DND-41 (cell line): ENCODE measurements at regions not wholly inside any gene's neighbourhood (a gene's known extent, or its start where the extent isn't known, plus 50 kb on each side); places are given as distances from the start of the nearest gene placed in this dataset.

ENCODE experiments used
- ATAC-seq: fragments of 200-7000 bp; cut with Tn5 transposase; 3 replicates; pipeline ENCODE4 v1.9.1; 2021; ENCODE audit warnings: low read depth; ENCODE audit not compliant: insufficient read depth
- DNase-seq: peaks from one replicate; pipeline ENCODE4 v3.0.0-alpha.2; 2020
- H2AFZ ChIP-seq: 2 replicates; pipeline ENCODE4 v1.6.0; 2012; ENCODE audit warnings: low read depth, low read length
- H3K27ac ChIP-seq: 2 replicates; pipeline ENCODE4 v1.5.1; 2012; ENCODE audit warnings: low read length, inconsistent platforms
- H3K27me3 ChIP-seq: fragments of 200-600 bp; sonication (generic); 2 replicates; pipeline ENCODE4 v1.6.0; 2012; ENCODE audit warnings: low read length, mild to moderate bottlenecking, inconsistent platforms; ENCODE audit not compliant: insufficient read depth, poor library complexity
- H3K36me3 ChIP-seq: 2 replicates; pipeline ENCODE4 v1.5.1; 2012; ENCODE audit warnings: low read length, inconsistent platforms; ENCODE audit not compliant: insufficient read depth
- H3K4me1 ChIP-seq: 2 replicates; pipeline ENCODE4 v1.5.1; 2012; ENCODE audit warnings: mild to moderate bottlenecking, low read length; ENCODE audit not compliant: insufficient read depth
- H3K4me2 ChIP-seq: 2 replicates; pipeline ENCODE4 v1.6.0; 2012; ENCODE audit warnings: mild to moderate bottlenecking, moderate library complexity, low read length, inconsistent platforms; ENCODE audit not compliant: insufficient read depth
- H3K4me3 ChIP-seq, 2 experiments: fragments of 200-600 bp in 1 of 2; shearing (Covaris generic) in 1 of 2; 2 replicates each; pipeline ENCODE4 v1.5.1; 2012 to 2016; ENCODE audit warnings: inconsistent platforms in 2 of 2, low read length in 2 of 2, mild to moderate bottlenecking in 2 of 2, low read depth in 1 of 2, moderate library complexity in 1 of 2
- H3K79me2 ChIP-seq: 2 replicates; pipeline ENCODE4 v1.6.0; 2012; ENCODE audit warnings: low read length, inconsistent platforms; ENCODE audit not compliant: insufficient read depth
- H3K9ac ChIP-seq: 2 replicates; pipeline ENCODE4 v1.6.0; 2012; ENCODE audit warnings: low read depth, mild to moderate bottlenecking, inconsistent platforms, low read length, moderate library complexity
- H3K9me3 ChIP-seq: 2 replicates; pipeline ENCODE4 v1.5.1; 2012; ENCODE audit warnings: low read length, moderate library complexity, mild to moderate bottlenecking, inconsistent platforms; ENCODE audit not compliant: insufficient read depth, severe bottlenecking
- H4K20me1 ChIP-seq: 2 replicates; pipeline ENCODE4 v1.6.0; 2012; ENCODE audit warnings: low read length; ENCODE audit not compliant: insufficient read depth
- EZH2 ChIP-seq: IDR thresholded peaks from 3 replicates; pipeline ENCODE4 v1.6.1; 2012; ENCODE audit warnings: borderline replicate concordance, low read depth, mild to moderate bottlenecking, moderate library complexity, low read length, inconsistent platforms; ENCODE audit not compliant: severe bottlenecking
- TF ChIP-seq, protein P1 (sequence below): IDR thresholded peaks from 2 replicates; pipeline ENCODE4 v1.5.1; 2012; ENCODE audit warnings: borderline replicate concordance, low read length, moderate library complexity, mild to moderate bottlenecking; ENCODE audit not compliant: poor library complexity, severe bottlenecking; ENCODE audit errors: extremely low read depth

- TF ChIP-seq, protein P1, sequence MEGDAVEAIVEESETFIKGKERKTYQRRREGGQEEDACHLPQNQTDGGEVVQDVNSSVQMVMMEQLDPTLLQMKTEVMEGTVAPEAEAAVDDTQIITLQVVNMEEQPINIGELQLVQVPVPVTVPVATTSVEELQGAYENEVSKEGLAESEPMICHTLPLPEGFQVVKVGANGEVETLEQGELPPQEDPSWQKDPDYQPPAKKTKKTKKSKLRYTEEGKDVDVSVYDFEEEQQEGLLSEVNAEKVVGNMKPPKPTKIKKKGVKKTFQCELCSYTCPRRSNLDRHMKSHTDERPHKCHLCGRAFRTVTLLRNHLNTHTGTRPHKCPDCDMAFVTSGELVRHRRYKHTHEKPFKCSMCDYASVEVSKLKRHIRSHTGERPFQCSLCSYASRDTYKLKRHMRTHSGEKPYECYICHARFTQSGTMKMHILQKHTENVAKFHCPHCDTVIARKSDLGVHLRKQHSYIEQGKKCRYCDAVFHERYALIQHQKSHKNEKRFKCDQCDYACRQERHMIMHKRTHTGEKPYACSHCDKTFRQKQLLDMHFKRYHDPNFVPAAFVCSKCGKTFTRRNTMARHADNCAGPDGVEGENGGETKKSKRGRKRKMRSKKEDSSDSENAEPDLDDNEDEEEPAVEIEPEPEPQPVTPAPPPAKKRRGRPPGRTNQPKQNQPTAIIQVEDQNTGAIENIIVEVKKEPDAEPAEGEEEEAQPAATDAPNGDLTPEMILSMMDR: no peak
- TF ChIP-seq EZH2: no peak
- Histone ChIP-seq H4K20me1 (no peaks in the 10 kb centered on the region), H3K4me2 (no peak overlapping the region), H3K4me3 (no peak overlapping the region), H3K9me3 (no peaks in the 10 kb centered on the region), H3K27ac (no peak overlapping the region), H3K4me1 (no peaks in the 10 kb centered on the region), H3K9ac (no peak overlapping the region), H3K36me3 (no peaks in the 10 kb centered on the region), H2AFZ (no peak overlapping the region), H3K79me2 (no peaks in the 10 kb centered on the region), H3K27me3 (no peaks in the 10 kb centered on the region)
- DNase-seq: no peak
- ATAC-seq: no peak
Measured at GRCh38 chr7:41107938-41108448, 594.9 kb downstream of the INHBA start.

- Histone ChIP-seq H3K4me1 (no peaks in the 10 kb centered on the region), H3K79me2 (no peaks in the 10 kb centered on the region), H3K4me2 (no peak overlapping the region), H3K4me3 (no peak overlapping the region), H3K36me3 (no peaks in the 10 kb centered on the region), H3K27ac (no peak overlapping the region), H3K9me3 (no peaks in the 10 kb centered on the region), H4K20me1 (no peaks in the 10 kb centered on the region), H3K9ac (no peak overlapping the region), H2AFZ (no peak overlapping the region), H3K27me3 (no peaks in the 10 kb centered on the region)
- no peak for TF ChIP-seq EZH2
- TF ChIP-seq, protein P1: no peak
- no peak for DNase-seq
- no peak for ATAC-seq
Measured at GRCh38 chr7:41107330-41107937, 595.5 kb downstream of the INHBA start.

GRCh38 chr7:41104631-41105030 lies 598.3 kb downstream of the INHBA start:
- Histone ChIP-seq H3K9me3 (no peaks in the 10 kb centered on the region), H3K4me2 (no peak overlapping the region), H3K79me2 (no peaks in the 10 kb centered on the region), H3K9ac (no peak overlapping the region), H3K36me3 (no peaks in the 10 kb centered on the region), H3K4me1 (no peaks in the 10 kb centered on the region), H2AFZ (no peak overlapping the region), H3K4me3 (no peak overlapping the region), H3K27me3 (no peaks in the 10 kb centered on the region), H3K27ac (no peak overlapping the region), H4K20me1 (no peaks in the 10 kb centered on the region)
- DNase-seq: no peak
- ATAC-seq: no peak
- TF ChIP-seq, protein P1: no peak
- TF ChIP-seq EZH2: no peak

- TF ChIP-seq, protein P1: no peak
- no peak for TF ChIP-seq EZH2
- Histone ChIP-seq H4K20me1 (no peaks in the 10 kb centered on the region), H3K36me3 (no peaks in the 10 kb centered on the region), H3K9me3 (no peaks in the 10 kb centered on the region), H3K27me3 (no peaks in the 10 kb centered on the region), H2AFZ (no peak overlapping the region), H3K4me2 (no peak overlapping the region), H3K79me2 (no peaks in the 10 kb centered on the region), H3K27ac (no peak overlapping the region), H3K4me3 (no peak overlapping the region), H3K4me1 (no peaks in the 10 kb centered on the region), H3K9ac (no peak overlapping the region)
- ATAC-seq: no peak
- no peak for DNase-seq
Measured at GRCh38 chr7:41103331-41103730, 599.6 kb downstream of the INHBA start.
